H1 (cell line): ENCODE measurements at regions not wholly inside any gene's neighbourhood (a gene's known extent, or its start where the extent isn't known, plus 50 kb on each side); places are given as distances from the start of the nearest gene placed in this dataset.

Source experiments
- CTCF ChIA-PET: fragments of 300-600 bp; sonication (Branson Sonifier 250); formaldehyde crosslinking; loops from one replicate; lab custom pipeline; 2021; ENCODE audit not compliant: partially characterized antibody; lab: Charles Lee
- POLR2A ChIA-PET: fragments of 300-600 bp; sonication (Branson Sonifier 250); formaldehyde crosslinking; loops from one replicate; lab custom pipeline; 2021; ENCODE audit warnings: inconsistent platforms; ENCODE audit not compliant: partially characterized antibody; lab: Charles Lee
- DNase-seq, 2 experiments: peaks; one replicate each; pipeline versions ENCODE4 v3.0.0 to v3.0.0-alpha.2; 2010 to 2022; ENCODE audit warnings: low spot score in 2 of 2, low read depth in 1 of 2, mixed read lengths in 1 of 2
- FAIRE-seq: peaks from 2 replicates; lab custom pipeline; 2011; peaks lifted over from hg19 to GRCh38; lab: Jason Lieb, UNC
- H2AFZ ChIP-seq: 2 replicates; pipeline ENCODE4 v1.8.1; 2012; ENCODE audit warnings: low read length, inconsistent platforms
- H2AK5ac ChIP-seq: 2 replicates; pipeline ENCODE4 v1.6.1; 2013; ENCODE audit warnings: low read depth, low read length
- H2BK120ac ChIP-seq: replicated peaks from 2 replicates; pipeline ENCODE3; 2013; ENCODE audit warnings: low read depth, low read length, inconsistent platforms
- H2BK12ac ChIP-seq: 2 replicates; pipeline ENCODE4 v1.6.1; 2013; ENCODE audit warnings: low read depth, low read length
- H2BK15ac ChIP-seq: 2 replicates; pipeline ENCODE4 v1.6.1; 2013; ENCODE audit warnings: low read length
- H2BK20ac ChIP-seq: 2 replicates; pipeline ENCODE4 v1.6.1; 2013; ENCODE audit warnings: low read length
- H2BK5ac ChIP-seq: 2 replicates; pipeline ENCODE4 v1.6.1; 2013; ENCODE audit warnings: low read depth, low read length
- H3K14ac ChIP-seq: 2 replicates; pipeline ENCODE4 v1.6.1; 2013; ENCODE audit warnings: inconsistent platforms; ENCODE audit not compliant: insufficient read length
- H3K18ac ChIP-seq: 2 replicates; pipeline ENCODE4 v1.6.1; 2013; ENCODE audit warnings: low read length; ENCODE audit errors: extremely low read depth
- H3K23ac ChIP-seq: 2 replicates; pipeline ENCODE4 v1.6.1; 2013; ENCODE audit warnings: inconsistent platforms; ENCODE audit not compliant: insufficient read length
- H3K23me2 ChIP-seq: 2 replicates; pipeline ENCODE4 v1.6.1; 2013; ENCODE audit warnings: low read depth, low read length
- H3K27ac ChIP-seq: 2 replicates; pipeline ENCODE4 v1.6.1; 2011; ENCODE audit warnings: low read depth, low read length, inconsistent platforms
- H3K27me3 ChIP-seq, 4 experiments: replicated peaks in 1 of 4; 1 replicate in 1 of 4; 2 replicates in 3 of 4; pipeline versions ENCODE4 v1.6.1 to v1.8.1; 2011 to 2013; ENCODE audit warnings: low read length in 3 of 4, mild to moderate bottlenecking in 3 of 4, inconsistent platforms in 2 of 4, mixed read lengths in 2 of 4, moderate library complexity in 1 of 4; ENCODE audit not compliant: control insufficient read depth in 3 of 4, insufficient read depth in 3 of 4; ENCODE audit errors: extremely low read depth in 1 of 4
- H3K36me3 ChIP-seq, 4 experiments: 2 replicates each; pipeline versions ENCODE4 v1.6.1 to v1.8.1; 2011 to 2013; ENCODE audit warnings: mild to moderate bottlenecking in 4 of 4, low read length in 3 of 4, moderate library complexity in 2 of 4, control low read depth in 1 of 4, inconsistent platforms in 1 of 4; ENCODE audit not compliant: insufficient read depth in 4 of 4, control insufficient read depth in 2 of 4
- H3K4ac ChIP-seq: replicated peaks from 2 replicates; pipeline ENCODE3; 2013; ENCODE audit warnings: low read length, low read depth, mixed read lengths, inconsistent platforms; ENCODE audit not compliant: insufficient read length
- H3K4me1 ChIP-seq, 4 experiments: replicated peaks in 1 of 4; 1 replicate in 1 of 4; 2 replicates in 3 of 4; pipeline versions ENCODE4 v1.6.1 to v1.8.1; 2011 to 2013; ENCODE audit warnings: low read length in 3 of 4, inconsistent platforms in 2 of 4, mixed read lengths in 1 of 4; ENCODE audit not compliant: insufficient read depth in 4 of 4, control insufficient read depth in 3 of 4
- H3K4me2 ChIP-seq, 2 experiments: 2 replicates each; pipeline versions ENCODE4 v1.6.1 to v1.8.1; 2011 to 2013; ENCODE audit warnings: low read depth in 2 of 2, low read length in 2 of 2, control low read depth in 1 of 2, inconsistent platforms in 1 of 2, mild to moderate bottlenecking in 1 of 2; ENCODE audit not compliant: insufficient read depth in 1 of 2
- H3K4me3 ChIP-seq, 4 experiments: fragments of 200-600, 300-600 bp in 1 of 4; sonication (generic), shearing (Covaris generic), sonication (Bioruptor Twin) in 1 of 4; 2 replicates each; pipeline versions ENCODE4 v1.5.1 to v1.8.1; 2011 to 2016; ENCODE audit warnings: low read length in 4 of 4, low read depth in 3 of 4, control low read depth in 2 of 4, inconsistent platforms in 2 of 4, mild to moderate bottlenecking in 2 of 4, mixed read lengths in 1 of 4, moderate library complexity in 1 of 4; ENCODE audit not compliant: insufficient read depth in 2 of 4; ENCODE audit errors: extremely low read depth in 1 of 4
- H3K56ac ChIP-seq: replicated peaks from 2 replicates; pipeline ENCODE3; 2013; ENCODE audit warnings: low read depth, mild to moderate bottlenecking, mixed read lengths, low read length, inconsistent platforms; ENCODE audit not compliant: insufficient read length
- H3K79me1 ChIP-seq: 2 replicates; pipeline ENCODE4 v1.6.1; 2013; ENCODE audit warnings: low read depth, low read length, control low read depth
- H3K79me2 ChIP-seq, 2 experiments: 2 replicates each; pipeline versions ENCODE4 v1.6.1 to v1.8.1; 2012 to 2013; ENCODE audit warnings: low read length in 2 of 2, mild to moderate bottlenecking in 2 of 2, inconsistent platforms in 1 of 2; ENCODE audit not compliant: insufficient read depth in 2 of 2, control insufficient read depth in 1 of 2
- H3K9ac ChIP-seq, 4 experiments: replicated peaks in 1 of 4; 1 replicate in 1 of 4; 2 replicates in 3 of 4; pipeline versions ENCODE4 v1.6.1 to v1.8.1; 2011 to 2013; ENCODE audit warnings: low read depth in 3 of 4, low read length in 3 of 4, control low read depth in 2 of 4, mild to moderate bottlenecking in 2 of 4, moderate library complexity in 2 of 4, inconsistent platforms in 1 of 4; ENCODE audit errors: extremely low read depth in 1 of 4
- H3K9me3 ChIP-seq, 2 experiments: 2 replicates each; pipeline versions ENCODE4 v1.6.1 to v1.8.1; 2012 to 2013; ENCODE audit warnings: mild to moderate bottlenecking in 2 of 2, moderate library complexity in 2 of 2, control low read depth in 1 of 2, inconsistent platforms in 1 of 2, low read depth in 1 of 2, low read length in 1 of 2, mixed read lengths in 1 of 2; ENCODE audit not compliant: insufficient read depth in 2 of 2
- H4K20me1 ChIP-seq, 2 experiments: replicated peaks in 1 of 2; 2 replicates each; pipeline versions ENCODE3 to v1.8.1; 2011 to 2013; ENCODE audit warnings: inconsistent platforms in 2 of 2, low read length in 2 of 2, mild to moderate bottlenecking in 1 of 2; ENCODE audit not compliant: insufficient read depth in 2 of 2, control insufficient read depth in 1 of 2
- H4K5ac ChIP-seq: 2 replicates; pipeline ENCODE4 v1.6.1; 2013; ENCODE audit warnings: low read length, low read depth, mixed read lengths, inconsistent platforms; ENCODE audit not compliant: insufficient read length
- H4K8ac ChIP-seq: 2 replicates; pipeline ENCODE4 v1.8.0; 2013; ENCODE audit warnings: mild to moderate bottlenecking, moderate library complexity, low read length, inconsistent platforms; ENCODE audit not compliant: insufficient read depth; ENCODE audit errors: extremely low read depth
- H4K91ac ChIP-seq: replicated peaks from 2 replicates; pipeline ENCODE3; 2013; ENCODE audit warnings: low read length, mixed read lengths, inconsistent platforms; ENCODE audit not compliant: insufficient read length
- BACH1 ChIP-seq: IDR thresholded peaks from 2 replicates; pipeline ENCODE4 v1.6.1; 2012; ENCODE audit warnings: low read length, improper control_type of control experiment
- CHD1 ChIP-seq: IDR thresholded peaks from 2 replicates; pipeline ENCODE4 v1.6.1; 2012; ENCODE audit warnings: low read depth, low read length, improper control_type of control experiment
- EGR1 ChIP-seq: IDR thresholded peaks from 2 replicates; pipeline ENCODE4 v1.6.1; 2011; ENCODE audit warnings: low read depth, low read length, borderline replicate concordance
- EP300 ChIP-seq, 2 experiments: IDR thresholded peaks; 1 replicate in 1 of 2; 2 replicates in 1 of 2; pipeline ENCODE4 v1.6.1; 2011 to 2012; ENCODE audit warnings: low read depth in 2 of 2, low read length in 2 of 2, mild to moderate bottlenecking in 2 of 2, borderline replicate concordance in 1 of 2, inconsistent platforms in 1 of 2, moderate library complexity in 1 of 2
- JUND ChIP-seq: IDR thresholded peaks from 2 replicates; pipeline ENCODE4 v1.6.1; 2011; ENCODE audit warnings: mild to moderate bottlenecking, improper control_type of control experiment, low read length
- KDM1A ChIP-seq: fragments of 200-600, 300-600 bp; sonication (generic); IDR thresholded peaks from 2 replicates; pipeline ENCODE4 v1.7.1; 2016; ENCODE audit warnings: mild to moderate bottlenecking, low read length, borderline replicate concordance
- KDM4A ChIP-seq: IDR thresholded peaks from one replicate; pipeline ENCODE4 v1.7.1; 2012; ENCODE audit warnings: low read depth, mild to moderate bottlenecking, moderate library complexity, low read length, inconsistent platforms; ENCODE audit not compliant: severe bottlenecking
- KDM5A ChIP-seq: fragments of 200-600 bp; IDR thresholded peaks from 2 replicates; pipeline ENCODE4 v1.7.1; 2012; ENCODE audit warnings: mild to moderate bottlenecking, low read length, inconsistent platforms, mixed read lengths
- MAFK ChIP-seq: IDR thresholded peaks from 2 replicates; pipeline ENCODE4 v1.6.1; 2012; ENCODE audit warnings: low read depth, mild to moderate bottlenecking, improper control_type of control experiment, low read length
- SIRT6 ChIP-seq: IDR thresholded peaks from one replicate; pipeline ENCODE4 v1.7.1; 2012; ENCODE audit warnings: low read length, inconsistent platforms
- YY1 ChIP-seq: IDR thresholded peaks from 2 replicates; pipeline ENCODE4 v1.6.1; 2011; ENCODE audit warnings: low read depth, mild to moderate bottlenecking, low read length
- ZNF274 ChIP-seq: IDR thresholded peaks from 2 replicates; pipeline ENCODE4 v1.7.0; 2012; ENCODE audit warnings: low read length, borderline replicate concordance; ENCODE audit errors: extremely low read depth
- WGBS, 2 experiments: shearing (Covaris generic) in 1 of 2; methylation state at CpG; one replicate each; pipeline versions ENCODE4 v1.1.6 to v1.1.7; 2013 to 2015; ENCODE audit warnings: low lambda C conversion rate in 2 of 2, mixed read lengths in 2 of 2, inconsistent platforms in 1 of 2, low coverage in 1 of 2, missing lambda C conversion rate in 1 of 2; ENCODE audit not compliant: insufficient replicate concordance in 2 of 2, insufficient coverage in 1 of 2, insufficient read length in 1 of 2; ENCODE audit errors: extremely low coverage in 1 of 2, missing lambda C conversion rate in 1 of 2; 5-methylcytosine and 5-hydroxymethylcytosine counted together
- TF ChIP-seq, protein P1 (sequence below), 3 experiments: IDR thresholded peaks; 1 replicate in 2 of 3; 2 replicates in 1 of 3; pipeline versions ENCODE4 v1.5.1 to v1.6.1; 2011; ENCODE audit warnings: low read length in 3 of 3, mild to moderate bottlenecking in 3 of 3, inconsistent platforms in 2 of 3, low read depth in 1 of 3, moderate library complexity in 1 of 3; ENCODE audit not compliant: insufficient read depth in 1 of 3; ENCODE audit errors: control extremely low read depth in 1 of 3

DNA sequence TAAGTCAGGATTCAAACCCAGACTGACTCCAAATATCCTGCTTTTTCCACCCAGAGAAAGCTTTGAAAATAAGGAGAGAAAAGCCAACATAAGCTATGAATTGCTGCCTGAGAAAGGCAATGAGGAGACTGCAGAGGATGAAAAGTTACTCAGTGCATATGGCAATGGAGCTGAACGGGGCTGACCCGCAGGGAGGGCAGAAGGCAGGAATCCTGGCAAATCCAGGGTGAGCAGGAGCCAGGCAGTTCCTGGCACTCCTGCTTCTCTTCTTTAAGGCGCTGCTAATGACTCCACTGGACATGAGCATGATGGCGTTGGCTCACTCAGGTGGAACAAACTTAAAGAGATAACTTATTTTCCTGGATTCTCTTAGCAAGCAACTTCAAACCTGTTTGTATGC lies 95.2 kb upstream of the TMCC3 start:
- Histone ChIP-seq H3K27me3 (no peaks in the 10 kb centered on the region), H3K79me1 (no peaks in the 10 kb centered on the region), H3K23me2 (no peaks in the 10 kb centered on the region), H3K14ac (no peak overlapping the region), H2BK5ac (no peak overlapping the region), H3K9me3 (no peaks in the 10 kb centered on the region), H2BK120ac (no peak overlapping the region), H2AK5ac (no peak overlapping the region), H4K5ac (no peak overlapping the region), H3K79me2 (no peaks in the 10 kb centered on the region), H3K4me3 (no peak overlapping the region), H2AFZ (no peak overlapping the region), H2BK20ac (no peak overlapping the region), H3K27ac (no peak overlapping the region), H3K4ac (no peak overlapping the region), H3K23ac (no peak overlapping the region), H3K56ac (no peak overlapping the region), H3K18ac (no peak overlapping the region), H2BK12ac (no peak overlapping the region), H3K9ac (no peak overlapping the region), H2BK15ac (no peak overlapping the region), H4K91ac (no peak overlapping the region), H4K8ac (no peak overlapping the region), H3K4me1 (peaks cover 0 to 6% (median 0%) of the 10 kb centered on the region in 4 experiments; a peak in 2 of 7 replicates), H3K36me3 (no peaks in the 10 kb centered on the region), H3K4me2 (no peak overlapping the region), H4K20me1 (no peaks in the 10 kb centered on the region)
- no peak for FAIRE-seq
- CTCF ChIA-PET = interaction anchor here (0.9 to 1.1 kb wide), 2 partner anchors 10 to 129 kb away, joined by 3 read pairs; no protein-coding TSS in a partner anchor
- DNase-seq = no peak
- POLR2A ChIA-PET = interaction anchor here (1.4 kb wide), 1 partner anchor 31 kb away, joined by 3 read pairs; no protein-coding TSS in a partner anchor
- WGBS, 2 experiments = 79% methylated on average over 4 of the region's 4 CpGs; no CpG with 5 or more reads in 1 of the 2 experiments
- no peak for TF ChIP-seq EP300 (IDR thresholded peaks at IDR 0.05; ENCODE audit: borderline replicate concordance in 1 of 2, low read depth in 2 of 2, low read length in 2 of 2)
- no peak for TF ChIP-seq BACH1
- no peak for TF ChIP-seq CHD1
- no peak for TF ChIP-seq JUND
- TF ChIP-seq YY1 = no peak
- TF ChIP-seq KDM5A = no peak
- TF ChIP-seq, protein P1, sequence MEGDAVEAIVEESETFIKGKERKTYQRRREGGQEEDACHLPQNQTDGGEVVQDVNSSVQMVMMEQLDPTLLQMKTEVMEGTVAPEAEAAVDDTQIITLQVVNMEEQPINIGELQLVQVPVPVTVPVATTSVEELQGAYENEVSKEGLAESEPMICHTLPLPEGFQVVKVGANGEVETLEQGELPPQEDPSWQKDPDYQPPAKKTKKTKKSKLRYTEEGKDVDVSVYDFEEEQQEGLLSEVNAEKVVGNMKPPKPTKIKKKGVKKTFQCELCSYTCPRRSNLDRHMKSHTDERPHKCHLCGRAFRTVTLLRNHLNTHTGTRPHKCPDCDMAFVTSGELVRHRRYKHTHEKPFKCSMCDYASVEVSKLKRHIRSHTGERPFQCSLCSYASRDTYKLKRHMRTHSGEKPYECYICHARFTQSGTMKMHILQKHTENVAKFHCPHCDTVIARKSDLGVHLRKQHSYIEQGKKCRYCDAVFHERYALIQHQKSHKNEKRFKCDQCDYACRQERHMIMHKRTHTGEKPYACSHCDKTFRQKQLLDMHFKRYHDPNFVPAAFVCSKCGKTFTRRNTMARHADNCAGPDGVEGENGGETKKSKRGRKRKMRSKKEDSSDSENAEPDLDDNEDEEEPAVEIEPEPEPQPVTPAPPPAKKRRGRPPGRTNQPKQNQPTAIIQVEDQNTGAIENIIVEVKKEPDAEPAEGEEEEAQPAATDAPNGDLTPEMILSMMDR (IDR thresholded peaks at IDR 0.05; ENCODE audit: control extremely low read depth in 1 of 3, insufficient read depth in 1 of 3, low read depth in 1 of 3, low read length in 3 of 3) = no peak
- TF ChIP-seq EGR1 = no peak
- no peak for TF ChIP-seq KDM1A
- TF ChIP-seq KDM4A = no peak
- no peak for TF ChIP-seq SIRT6
- no peak for TF ChIP-seq MAFK
- TF ChIP-seq ZNF274 = no peak
